GM12872 (cell line): ENCODE measurements at regions not wholly inside any gene's neighbourhood (a gene's known extent, or its start where the extent isn't known, plus 50 kb on each side); places are given as distances from the start of the nearest gene placed in this dataset.

Experiments
- TF ChIP-seq, protein P1 (sequence below): IDR thresholded peaks from 3 replicates; pipeline ENCODE4 v1.5.1; 2011; ENCODE audit warnings: low read depth, mild to moderate bottlenecking, low read length, moderate library complexity; ENCODE audit not compliant: insufficient read depth

DNA sequence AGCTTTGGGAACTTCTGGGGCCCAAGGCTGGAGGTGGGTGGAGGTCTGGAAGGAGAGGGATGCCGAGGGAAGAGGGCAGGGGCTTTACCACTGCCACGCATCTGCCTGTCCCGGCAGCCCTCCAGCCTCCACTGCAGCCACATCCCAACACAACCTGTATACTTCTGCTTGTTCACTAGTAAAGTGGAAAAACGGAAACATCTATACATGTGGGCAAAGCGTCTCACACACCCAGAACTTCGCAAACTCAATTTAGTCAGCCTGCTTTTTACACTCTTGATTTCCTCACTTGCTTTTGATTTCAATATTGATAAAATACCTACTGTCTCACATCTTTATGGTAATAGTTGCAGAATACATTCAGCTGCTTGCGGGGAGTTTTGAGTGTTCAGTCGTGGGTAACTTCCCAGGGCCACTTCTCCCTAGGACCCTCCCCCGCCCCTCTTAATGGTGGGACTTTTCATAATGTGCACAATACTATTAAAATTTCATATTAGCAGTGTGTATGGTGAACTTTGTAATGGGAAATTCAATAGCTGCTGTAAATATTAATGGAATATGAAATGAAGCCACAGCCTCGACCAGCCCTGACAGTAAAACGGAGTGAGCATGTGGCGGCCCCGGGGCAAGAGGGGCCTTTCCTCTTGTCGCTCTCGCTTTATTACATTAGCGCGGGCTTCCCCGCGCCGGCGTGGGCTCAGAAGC is 85.2 kb downstream of the NR2F2 start:
- TF ChIP-seq, protein P1, sequence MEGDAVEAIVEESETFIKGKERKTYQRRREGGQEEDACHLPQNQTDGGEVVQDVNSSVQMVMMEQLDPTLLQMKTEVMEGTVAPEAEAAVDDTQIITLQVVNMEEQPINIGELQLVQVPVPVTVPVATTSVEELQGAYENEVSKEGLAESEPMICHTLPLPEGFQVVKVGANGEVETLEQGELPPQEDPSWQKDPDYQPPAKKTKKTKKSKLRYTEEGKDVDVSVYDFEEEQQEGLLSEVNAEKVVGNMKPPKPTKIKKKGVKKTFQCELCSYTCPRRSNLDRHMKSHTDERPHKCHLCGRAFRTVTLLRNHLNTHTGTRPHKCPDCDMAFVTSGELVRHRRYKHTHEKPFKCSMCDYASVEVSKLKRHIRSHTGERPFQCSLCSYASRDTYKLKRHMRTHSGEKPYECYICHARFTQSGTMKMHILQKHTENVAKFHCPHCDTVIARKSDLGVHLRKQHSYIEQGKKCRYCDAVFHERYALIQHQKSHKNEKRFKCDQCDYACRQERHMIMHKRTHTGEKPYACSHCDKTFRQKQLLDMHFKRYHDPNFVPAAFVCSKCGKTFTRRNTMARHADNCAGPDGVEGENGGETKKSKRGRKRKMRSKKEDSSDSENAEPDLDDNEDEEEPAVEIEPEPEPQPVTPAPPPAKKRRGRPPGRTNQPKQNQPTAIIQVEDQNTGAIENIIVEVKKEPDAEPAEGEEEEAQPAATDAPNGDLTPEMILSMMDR = no peak

GRCh38 chr15:96416218-96416933 is 85.9 kb downstream of the NR2F2 start:
- TF ChIP-seq, protein P1 = no peak

GRCh38 chr15:96416934-96417759 is 86.6 kb downstream of the NR2F2 start:
- TF ChIP-seq, protein P1 = no peak

GRCh38 chr15:96417760-96418130 is 87.2 kb downstream of the NR2F2 start:
- TF ChIP-seq, protein P1 = no peak

- TF ChIP-seq, protein P1 = no peak
These were observed 87.6 kb downstream of the NR2F2 start for GRCh38 chr15:96418146-96418545.

DNA sequence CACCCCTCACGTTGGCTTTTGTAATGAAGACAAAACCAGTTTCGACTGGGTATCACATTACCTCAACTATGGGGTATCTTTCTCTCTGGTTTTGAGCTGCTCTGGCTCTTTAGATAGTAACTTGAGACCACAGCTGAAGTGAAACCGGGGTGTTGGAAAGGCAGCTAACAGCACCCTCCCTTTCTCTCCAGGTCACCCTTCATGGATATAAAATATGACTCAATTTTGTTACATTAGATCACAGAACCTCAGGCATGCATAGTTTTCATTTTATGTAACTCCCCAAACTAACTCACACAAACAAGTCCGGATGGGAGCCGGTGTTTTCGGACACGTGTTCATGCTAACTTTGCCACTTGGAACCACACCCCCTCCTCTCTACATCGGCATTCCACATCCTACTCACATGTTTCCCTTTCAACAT is 90.7 kb downstream of the NR2F2 start:
- TF ChIP-seq, protein P1 = no peak

- TF ChIP-seq, protein P1 = no peak
These were observed 91.6 kb downstream of the NR2F2 start for GRCh38 chr15:96422125-96422524.
